UCSD-AML1 (cell line): ENCODE measurements at regions not wholly inside any gene's neighbourhood (a gene's known extent, or its start where the extent isn't known, plus 50 kb on each side); places are given as distances from the start of the nearest gene placed in this dataset.

Experiments used
- DNase-seq: peaks from one replicate; lab custom pipeline; 2025; ENCODE audit not compliant: unreplicated experiment; lab: John Stamatoyannopoulos, UW

GRCh38 chr10:52440612-52441285 lies 126.7 kb downstream of the DKK1 start:
- DNase-seq: no peak

GRCh38 chr10:52442576-52442975 lies 128.5 kb downstream of the DKK1 start:
- no peak for DNase-seq

GRCh38 chr10:52443419-52444388 lies 129.6 kb downstream of the DKK1 start:
- no peak for DNase-seq

DNA sequence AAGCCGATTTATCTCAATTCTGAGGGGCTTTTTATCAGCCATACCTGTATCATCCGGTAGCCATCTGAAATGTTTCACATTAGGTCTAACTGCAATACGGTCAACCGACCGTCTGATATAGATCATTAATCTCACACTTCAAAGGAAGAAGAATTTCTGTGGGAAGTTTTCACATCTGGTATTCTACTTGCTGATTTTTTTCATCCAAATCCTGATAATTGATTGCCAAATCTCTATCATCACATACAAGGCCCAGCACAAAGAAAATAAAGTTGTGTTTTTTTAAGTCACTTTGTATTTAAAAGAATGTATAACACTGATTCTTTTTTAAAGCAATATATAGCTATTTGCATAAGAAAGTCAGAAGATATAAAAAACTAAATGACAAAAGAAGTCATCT lies 132.3 kb downstream of the DKK1 start:
- DNase-seq: no peak

GRCh38 chr10:52447931-52448353 lies 133.9 kb downstream of the DKK1 start:
- no peak for DNase-seq

GRCh38 chr10:52450762-52451291 lies 136.7 kb downstream of the DKK1 start:
- DNase-seq: no peak

GRCh38 chr10:52451817-52452216 lies 137.7 kb downstream of the DKK1 start:
- DNase-seq: no peak

DNA sequence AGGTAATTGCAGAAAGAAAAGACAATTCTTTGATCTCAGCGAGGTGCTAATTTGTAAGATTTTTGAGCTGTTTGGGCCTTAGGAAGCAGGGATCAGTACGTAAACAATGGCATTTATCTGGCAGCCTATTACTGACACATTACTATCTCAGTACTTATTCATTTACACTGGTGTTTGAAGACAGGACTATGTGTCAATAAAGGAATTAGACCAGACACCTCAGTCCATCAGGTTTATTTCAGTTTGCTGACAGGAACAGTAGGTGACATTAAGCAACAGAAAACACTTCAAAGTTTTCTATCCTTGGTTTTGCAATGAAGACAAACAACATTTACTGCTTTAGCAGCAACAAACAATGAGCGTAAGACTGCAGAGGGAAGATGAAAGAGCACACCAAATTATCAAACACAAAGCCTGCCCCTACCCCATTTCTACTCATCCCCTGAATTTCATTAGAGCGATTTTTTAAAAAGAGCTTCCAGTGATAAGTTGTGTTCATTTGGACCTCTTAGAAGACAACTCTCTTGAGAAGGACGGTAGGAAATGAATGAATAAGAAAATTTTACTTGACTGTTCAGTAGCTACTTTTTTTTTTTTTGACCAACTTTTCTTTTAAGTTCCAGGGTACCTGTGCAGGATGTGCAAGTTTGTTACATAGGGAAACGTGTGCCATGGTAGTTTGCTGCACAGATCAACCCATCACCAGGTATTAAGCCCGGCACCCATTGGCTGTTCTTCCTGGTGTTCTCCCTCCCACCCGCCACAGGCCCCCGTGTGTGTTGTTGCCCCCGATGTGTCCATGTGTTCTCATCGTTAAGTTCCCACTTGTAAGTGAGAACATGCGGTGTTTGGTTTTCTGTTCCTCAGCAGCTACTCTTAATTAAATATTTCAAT lies 138.8 kb downstream of the DKK1 start:
- DNase-seq: no peak

DNA sequence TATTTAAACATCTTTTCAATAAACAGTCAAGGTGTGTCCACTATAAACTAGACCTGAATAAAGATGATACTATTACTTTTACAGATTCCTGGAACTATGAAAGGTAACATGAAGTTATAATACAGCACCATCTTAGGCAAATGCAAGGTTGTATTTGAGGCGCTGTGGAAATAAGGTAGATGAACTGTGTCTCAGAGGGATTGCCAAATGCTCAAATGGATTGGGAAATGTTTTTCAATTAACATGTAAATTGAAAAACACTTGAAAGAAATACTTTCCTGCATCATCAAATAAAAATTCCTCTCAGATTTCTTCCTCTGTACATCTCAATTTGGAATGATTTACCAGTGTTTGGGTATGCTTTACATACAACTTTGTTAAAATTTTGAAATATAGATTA lies 139.4 kb downstream of the DKK1 start:
- DNase-seq: no peak

DNA sequence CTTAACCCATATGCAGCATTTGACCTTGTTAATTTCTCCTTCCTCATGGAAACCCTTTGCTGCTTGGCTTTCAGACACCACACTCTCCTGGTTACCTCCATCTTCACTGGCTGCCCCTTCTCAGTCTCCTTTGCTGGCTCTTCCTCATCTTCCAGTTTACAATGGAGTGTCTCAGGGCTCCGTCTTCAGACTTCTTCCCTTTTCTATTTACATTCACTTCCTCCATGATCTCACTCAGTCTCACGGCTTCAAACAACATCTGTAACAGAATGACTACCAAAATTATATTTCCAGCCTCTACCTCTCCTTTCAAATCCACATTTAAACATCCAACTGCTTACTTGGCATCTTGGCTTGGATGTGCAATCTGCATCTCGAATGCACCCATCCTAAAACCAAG lies 140.4 kb downstream of the DKK1 start:
- no peak for DNase-seq

- no peak for DNase-seq
Measured at GRCh38 chr10:52455098-52455497, 141.0 kb downstream of the DKK1 start.

- DNase-seq: no peak
Measured at GRCh38 chr10:52459097-52459496, 145.0 kb downstream of the DKK1 start.

DNA sequence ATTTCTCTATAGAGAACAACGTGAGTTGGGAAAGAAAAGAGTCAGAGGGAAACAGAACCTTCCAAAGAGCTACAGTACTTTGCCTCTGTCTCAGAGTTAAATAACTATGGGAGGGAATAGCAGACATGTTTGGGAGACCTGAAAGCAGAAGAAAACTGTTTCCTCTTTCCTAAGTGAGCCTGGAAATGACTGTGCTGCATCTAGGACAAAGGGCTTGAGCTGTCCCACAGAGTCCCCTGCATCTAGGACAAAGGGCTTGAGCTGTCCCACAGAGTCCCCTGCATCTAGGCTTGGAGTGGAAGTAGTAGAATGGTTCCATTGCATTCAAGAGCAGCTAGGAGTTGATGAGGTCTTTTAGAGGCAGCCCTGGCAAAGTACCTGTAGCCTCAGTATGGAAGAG lies 149.7 kb downstream of the DKK1 start:
- no peak for DNase-seq

- no peak for DNase-seq
Measured at GRCh38 chr10:52464368-52465124, 150.5 kb downstream of the DKK1 start.

DNA sequence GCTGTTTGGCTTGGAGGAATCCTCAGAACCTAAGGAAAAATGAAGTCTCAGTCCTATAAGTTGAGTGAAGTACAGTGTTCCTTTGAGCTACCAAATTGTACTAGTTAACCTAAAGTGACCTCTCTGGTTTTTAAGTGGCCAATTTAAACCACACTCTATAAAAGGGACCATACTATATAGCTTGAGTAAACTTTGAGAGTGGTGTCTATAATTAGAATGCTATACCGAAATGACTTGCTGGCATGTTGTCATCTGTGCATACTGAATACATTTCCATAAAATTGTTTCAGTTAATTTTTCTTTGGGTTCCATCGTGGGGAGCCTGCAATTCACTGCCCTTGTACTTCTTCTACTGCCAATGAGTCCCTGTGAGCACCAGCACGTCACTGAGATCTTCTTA lies 151.1 kb downstream of the DKK1 start:
- no peak for DNase-seq

DNA sequence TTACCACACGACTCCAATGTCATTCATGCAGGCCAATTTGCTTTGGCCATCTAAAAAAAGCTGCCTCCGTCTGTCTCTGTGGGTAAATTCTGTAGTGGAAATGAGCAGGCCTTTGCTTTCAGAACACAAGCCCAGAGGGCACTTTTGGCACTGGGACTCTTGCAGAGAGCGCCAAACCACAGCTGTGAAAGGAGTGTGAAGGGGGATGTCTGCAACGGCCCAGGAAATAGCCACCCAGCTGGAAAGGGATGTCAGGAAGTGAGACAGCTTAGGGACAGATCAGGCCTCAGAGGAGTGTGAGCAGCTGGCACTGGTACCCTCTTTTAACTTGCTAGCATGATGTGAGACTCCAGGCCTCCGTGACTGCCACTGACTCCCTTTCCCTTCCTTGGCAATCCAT lies 152.4 kb downstream of the DKK1 start:
- DNase-seq: peak; percentile 4

GRCh38 chr10:52469970-52470705 lies 156.1 kb downstream of the DKK1 start:
- DNase-seq: no peak

- no peak for DNase-seq
Measured at GRCh38 chr10:52472406-52473146, 158.5 kb downstream of the DKK1 start.

GRCh38 chr10:52474265-52474664 lies 160.2 kb downstream of the DKK1 start:
- DNase-seq: no peak
